ENCODE measurements at regions not wholly inside any gene's neighbourhood (a gene's known extent, or its start where the extent isn't known, plus 50 kb on each side); places are given as distances from the start of the nearest gene placed in this dataset.
A peak's percentile ranks its signal among the peaks of the same experiment; 100 is the strongest.

DNA sequence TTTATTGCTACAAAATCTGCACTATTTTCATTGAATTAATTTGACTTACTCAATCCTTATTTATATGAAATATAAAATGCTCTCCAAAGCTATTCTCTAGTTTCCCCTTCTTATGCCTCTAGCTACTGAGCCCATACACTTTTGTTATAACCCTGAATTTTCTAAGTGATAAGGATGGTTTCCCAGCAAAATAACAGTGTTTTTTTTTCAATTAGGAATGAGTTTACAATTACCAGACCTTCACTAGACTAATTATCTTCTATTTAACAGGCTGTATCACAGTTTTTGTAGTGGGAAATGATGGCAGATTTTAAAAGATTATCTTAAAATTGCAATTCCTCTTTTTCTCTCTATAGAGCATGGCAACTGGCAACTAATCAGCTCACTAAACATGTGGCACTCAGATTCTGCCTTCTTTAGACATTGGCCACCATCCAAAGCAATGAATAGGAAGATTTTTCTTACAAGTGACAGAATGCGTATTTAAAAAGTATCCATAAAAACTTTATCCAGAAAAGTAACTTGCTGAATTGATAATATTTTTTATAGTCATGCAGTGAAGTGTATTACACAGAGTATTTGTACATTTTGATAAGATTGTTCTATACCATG lies 585.7 kb upstream of the ZNF608 start:
- in situ Hi-C loops (cut with HindIII; ENCODE audit: low pct_unique_long_range_greater_than_20kb, low sequenced_read_pairs), result no loop called here
- DNase-seq (ENCODE audit: low read depth, low spot score), result no peak

DNA sequence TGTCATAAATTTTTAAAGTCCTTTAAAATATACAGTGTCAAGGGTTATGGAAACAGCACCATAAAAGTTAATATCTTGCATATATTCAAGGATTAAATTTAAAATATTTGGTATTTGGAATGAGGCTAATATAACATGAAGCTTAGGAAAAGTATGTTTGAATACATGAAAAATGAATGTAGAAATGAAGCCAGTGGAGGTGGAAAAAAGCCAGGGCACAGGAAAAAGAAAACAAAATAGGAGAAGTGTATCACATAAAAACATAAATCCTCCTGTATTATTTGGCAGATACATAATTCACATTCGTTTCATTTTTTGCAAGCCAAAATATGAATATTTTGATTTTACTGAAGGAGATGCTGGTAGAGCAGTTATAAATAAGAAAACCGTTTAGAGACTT lies 587.0 kb upstream of the ZNF608 start:
- DNase-seq (ENCODE audit: low read depth, low spot score), result no peak
- in situ Hi-C loops (cut with HindIII; ENCODE audit: low pct_unique_long_range_greater_than_20kb, low sequenced_read_pairs), result no loop called here

DNA sequence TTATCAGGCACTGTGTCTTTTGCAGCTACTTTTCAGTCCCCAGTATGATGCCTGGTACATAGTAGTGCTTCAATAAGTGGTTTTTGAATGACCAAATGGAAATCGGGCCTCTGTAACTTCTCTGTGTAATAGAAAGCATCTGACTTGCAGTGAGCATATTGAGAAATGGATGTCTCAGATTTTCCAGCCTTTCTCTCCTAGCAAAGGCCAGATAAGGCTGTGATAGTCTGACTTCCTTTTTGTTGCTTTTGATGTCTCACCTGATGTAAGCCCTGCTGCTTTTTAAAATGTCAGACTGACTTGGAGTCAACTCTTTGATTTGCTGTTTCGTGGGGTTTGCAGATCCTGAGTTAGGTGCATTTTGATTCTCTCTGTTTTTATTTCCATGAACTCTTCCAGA lies 590.0 kb upstream of the ZNF608 start:
- in situ Hi-C loops (cut with HindIII; ENCODE audit: low pct_unique_long_range_greater_than_20kb, low sequenced_read_pairs), result no loop called here
- DNase-seq (ENCODE audit: low read depth, low spot score), result no peak

- DNase-seq (ENCODE audit: low read depth, low spot score), result no peak
- in situ Hi-C loops (cut with HindIII; ENCODE audit: low pct_unique_long_range_greater_than_20kb, low sequenced_read_pairs), result no loop called here
These were observed 590.9 kb upstream of the ZNF608 start for GRCh38 chr5:125337294-125337693.

- DNase-seq (ENCODE audit: low read depth, low spot score), result peak; percentile 15
- in situ Hi-C loops (cut with HindIII; ENCODE audit: low pct_unique_long_range_greater_than_20kb, low sequenced_read_pairs), result no loop called here
These were observed 592.2 kb upstream of the ZNF608 start for GRCh38 chr5:125338440-125339174.

- in situ Hi-C loops (cut with HindIII; ENCODE audit: low pct_unique_long_range_greater_than_20kb, low sequenced_read_pairs), result no loop called here
- DNase-seq (ENCODE audit: low read depth, low spot score), result no peak
These were observed 595.0 kb upstream of the ZNF608 start for GRCh38 chr5:125341436-125341835.

GRCh38 chr5:125343015-125343414 lies 596.6 kb upstream of the ZNF608 start:
- DNase-seq (ENCODE audit: low read depth, low spot score), result no peak
- in situ Hi-C loops (cut with HindIII; ENCODE audit: low pct_unique_long_range_greater_than_20kb, low sequenced_read_pairs), result no loop called here

GRCh38 chr5:125346316-125346715 lies 599.9 kb upstream of the ZNF608 start:
- no peak for DNase-seq (ENCODE audit: low read depth, low spot score)
- in situ Hi-C loops (cut with HindIII; ENCODE audit: low pct_unique_long_range_greater_than_20kb, low sequenced_read_pairs), result no loop called here

DNA sequence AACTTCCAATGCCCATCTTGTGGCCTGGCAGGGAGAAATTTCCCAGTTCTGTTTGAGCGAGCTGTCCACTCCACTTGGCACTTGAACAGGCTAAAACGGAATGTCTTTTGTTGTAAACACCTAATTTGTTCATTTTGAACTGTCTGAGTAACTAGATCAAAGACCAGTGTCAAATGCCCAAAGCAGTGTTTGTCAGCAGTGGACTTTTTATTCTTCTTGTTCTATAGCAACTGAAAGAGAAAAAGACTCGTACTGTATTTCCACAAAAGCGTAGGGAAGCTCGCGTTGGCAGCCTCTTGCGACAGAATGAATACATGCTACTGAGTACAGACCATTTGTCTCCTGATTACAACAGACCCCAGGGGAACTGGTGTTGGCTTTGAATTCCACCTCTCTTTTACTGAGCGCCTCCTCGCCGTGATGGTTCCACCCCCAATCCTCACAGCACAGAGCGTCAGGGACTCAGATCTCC lies 601.8 kb upstream of the ZNF608 start:
- in situ Hi-C loops (cut with HindIII; ENCODE audit: low pct_unique_long_range_greater_than_20kb, low sequenced_read_pairs), result no loop called here
- DNase-seq (ENCODE audit: low read depth, low spot score), result no peak

- in situ Hi-C loops (cut with HindIII; ENCODE audit: low pct_unique_long_range_greater_than_20kb, low sequenced_read_pairs), result no loop called here
- no peak for DNase-seq (ENCODE audit: low read depth, low spot score)
These were observed 602.7 kb upstream of the ZNF608 start for GRCh38 chr5:125348936-125349831.

DNA sequence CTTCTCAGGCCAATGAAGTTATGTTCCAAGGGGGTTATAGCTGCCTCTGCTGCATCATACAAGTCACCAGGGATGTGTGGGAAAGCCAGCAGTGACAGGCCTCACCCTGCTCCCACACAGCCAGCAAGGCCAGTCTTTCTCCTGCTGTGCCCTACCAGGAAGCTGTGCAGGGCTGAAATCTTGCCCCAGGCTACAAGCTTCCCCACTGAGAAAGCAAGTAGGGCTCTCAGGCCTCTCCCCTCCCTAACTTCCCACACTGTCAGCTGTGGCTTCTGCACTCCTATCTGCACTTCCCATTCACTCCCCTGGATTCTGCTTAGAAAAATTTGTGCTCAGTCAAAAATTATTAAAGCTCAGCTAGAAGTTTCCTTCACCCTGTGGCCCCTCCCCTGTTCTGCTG lies 611.2 kb upstream of the ZNF608 start:
- DNase-seq (ENCODE audit: low read depth, low spot score), result no peak
- in situ Hi-C loops (cut with HindIII; ENCODE audit: low pct_unique_long_range_greater_than_20kb, low sequenced_read_pairs), result no loop called here

- DNase-seq (ENCODE audit: low read depth, low spot score), result no peak
These were observed 619.3 kb upstream of the ZNF608 start for GRCh38 chr5:125365747-125366146.

DNA sequence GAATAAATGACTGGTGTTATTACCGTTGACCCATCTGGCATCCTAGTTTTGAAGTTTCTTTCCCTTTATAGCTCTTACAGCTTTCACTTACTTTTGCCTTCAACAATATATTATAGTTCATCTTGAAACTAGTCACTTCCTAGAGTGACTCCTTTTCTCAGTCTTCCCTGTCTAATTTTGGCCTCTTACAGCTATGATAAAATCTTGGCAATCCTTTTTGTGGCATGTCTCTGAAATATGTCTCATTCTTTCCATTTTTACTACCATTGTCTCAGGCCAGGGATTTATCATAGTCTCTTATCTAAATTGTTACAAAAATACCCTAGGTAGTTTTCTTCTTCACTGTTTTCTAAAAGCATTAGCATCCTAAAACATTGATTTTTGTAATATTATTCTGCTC lies 621.3 kb upstream of the ZNF608 start:
- DNase-seq (ENCODE audit: low read depth, low spot score), result no peak
- in situ Hi-C loops (cut with HindIII; ENCODE audit: low pct_unique_long_range_greater_than_20kb, low sequenced_read_pairs), result no loop called here

More at GRCh38 chr5:125365747-125366146, 619.3 kb upstream of the ZNF608 start:
- in situ Hi-C loops (cut with HindIII; ENCODE audit: low pct_unique_long_range_greater_than_20kb, low sequenced_read_pairs), result no loop called here

GRCh38 chr5:125370461-125371205 lies 624.2 kb upstream of the ZNF608 start:
- no peak for DNase-seq (ENCODE audit: low read depth, low spot score)
- in situ Hi-C loops (cut with HindIII; ENCODE audit: low pct_unique_long_range_greater_than_20kb, low sequenced_read_pairs), result no loop called here

DNA sequence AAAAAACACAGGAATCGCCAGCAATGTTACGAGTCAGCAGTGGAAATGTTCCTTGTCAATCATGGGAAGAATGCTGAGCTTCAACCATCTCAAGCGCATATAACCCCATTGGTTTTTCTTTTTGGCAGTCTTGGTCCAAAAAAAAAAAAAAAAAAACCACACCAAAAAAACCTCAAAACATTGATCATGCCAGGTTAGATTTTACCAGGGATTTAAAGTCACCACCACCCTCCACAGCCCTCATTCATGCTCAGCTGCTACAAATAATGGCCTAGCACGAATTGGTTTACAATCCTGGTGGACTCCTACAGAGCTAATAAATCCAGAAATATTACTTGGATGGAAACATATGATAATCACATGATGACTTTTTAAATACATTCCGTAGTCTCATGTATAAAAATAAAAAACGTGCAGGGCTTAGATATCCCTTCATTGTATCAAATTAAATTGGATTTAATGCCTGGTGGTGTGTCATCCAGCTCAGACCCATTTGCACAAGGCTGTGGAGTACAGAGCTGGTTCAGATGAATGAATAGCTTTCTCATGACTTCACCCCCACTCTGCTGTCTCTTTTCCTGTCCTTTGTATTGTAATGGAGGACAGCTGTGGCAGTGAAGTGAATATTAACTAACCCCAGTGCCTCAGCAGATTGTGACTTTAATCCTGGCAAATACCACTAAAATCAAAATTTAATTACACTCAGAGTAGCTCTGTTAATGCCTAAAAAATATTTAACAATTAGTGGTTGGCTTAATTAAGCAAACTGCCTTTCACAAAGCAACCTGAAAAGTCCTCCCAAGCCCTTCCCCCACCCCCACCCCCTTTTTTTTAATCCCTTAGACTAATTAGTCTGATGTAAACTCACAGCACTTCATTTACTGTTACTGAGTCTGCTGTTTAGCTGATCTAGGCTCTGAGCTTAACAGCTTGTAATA lies 626.5 kb upstream of the ZNF608 start:
- peak; percentile 43 for DNase-seq (ENCODE audit: low read depth, low spot score)
- in situ Hi-C loops (cut with HindIII; ENCODE audit: low pct_unique_long_range_greater_than_20kb, low sequenced_read_pairs), result no loop called here

DNA sequence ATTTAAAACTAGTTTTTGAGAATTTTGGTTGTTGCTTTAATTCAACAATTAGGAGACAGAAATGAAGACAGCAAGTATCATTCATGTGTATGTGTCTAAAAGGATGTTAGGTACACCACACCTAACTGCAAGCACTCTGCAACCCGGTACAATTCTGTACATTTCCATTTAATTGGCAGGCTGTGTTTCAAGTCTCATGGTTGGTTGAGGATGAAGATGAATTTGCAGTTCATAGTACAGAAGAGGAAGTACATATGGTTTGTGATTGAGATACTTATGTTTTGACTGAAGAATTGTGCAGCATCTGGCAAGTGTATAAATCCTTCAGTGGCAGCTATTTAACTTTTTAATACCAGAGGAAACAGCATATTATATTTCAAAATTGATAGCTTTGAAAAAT lies 628.7 kb upstream of the ZNF608 start:
- DNase-seq (ENCODE audit: low read depth, low spot score), result no peak
- in situ Hi-C loops (cut with HindIII; ENCODE audit: low pct_unique_long_range_greater_than_20kb, low sequenced_read_pairs), result no loop called here
